ENCODE measurements at regions not wholly inside any gene's neighbourhood (a gene's known extent, or its start where the extent isn't known, plus 50 kb on each side); places are given as distances from the start of the nearest gene placed in this dataset.
"Not testable (repeated sequence)": the region's sequence is repeated elsewhere in the genome, so short reads cannot be mapped to it uniquely, and the experiment has no call there.

- no peak for DNase-seq (ENCODE audit: low read depth in 2 of 3, low spot score in 1 of 3)
Measured at GRCh38 chr4:71081192-71081591, 87.7 kb downstream of the DCK start.

- no peak for DNase-seq (ENCODE audit: low read depth in 2 of 3, low spot score in 1 of 3)
Measured at GRCh38 chr4:71093745-71094144, 100.3 kb downstream of the DCK start.

- no peak for DNase-seq (ENCODE audit: low read depth in 2 of 3, low spot score in 1 of 3)
Measured at GRCh38 chr4:71094201-71094600, 100.8 kb downstream of the DCK start.

- DNase-seq (ENCODE audit: low read depth in 2 of 3, low spot score in 1 of 3) = no peak
Measured at GRCh38 chr4:71095141-71095540, 101.7 kb downstream of the DCK start.

GRCh38 chr4:71095545-71095944 is 102.1 kb downstream of the DCK start:
- DNase-seq (ENCODE audit: low read depth in 2 of 3, low spot score in 1 of 3) = no peak

- no peak for DNase-seq (ENCODE audit: low read depth in 2 of 3, low spot score in 1 of 3)
Measured at GRCh38 chr4:71107726-71108125, 114.3 kb downstream of the DCK start.

GRCh38 chr4:71110499-71110898 is 117.0 kb downstream of the DCK start:
- no peak for DNase-seq (ENCODE audit: low read depth in 2 of 3, low spot score in 1 of 3)

- DNase-seq (ENCODE audit: low read depth in 2 of 3, low spot score in 1 of 3) = not testable (repeated sequence)
Measured at GRCh38 chr4:71111133-71111532, 117.7 kb downstream of the DCK start.

GRCh38 chr4:71113294-71113693 is 119.8 kb downstream of the DCK start:
- DNase-seq (ENCODE audit: low read depth in 2 of 3, low spot score in 1 of 3) = no peak

- DNase-seq (ENCODE audit: low read depth in 2 of 3, low spot score in 1 of 3) = no peak
Measured at GRCh38 chr4:71120831-71121524, 127.5 kb downstream of the DCK start.

GRCh38 chr4:71123951-71124350 is 130.5 kb downstream of the DCK start:
- DNase-seq (ENCODE audit: low read depth in 2 of 3, low spot score in 1 of 3) = no peak

- DNase-seq (ENCODE audit: low read depth in 2 of 3, low spot score in 1 of 3) = no peak
Measured at GRCh38 chr4:71125137-71125536, 131.7 kb downstream of the DCK start.

- DNase-seq (ENCODE audit: low read depth in 2 of 3, low spot score in 1 of 3) = no peak
Measured at GRCh38 chr4:71126719-71127118, 133.3 kb downstream of the DCK start.

GRCh38 chr4:71130827-71131603 is 137.6 kb downstream of the DCK start:
- DNase-seq (ENCODE audit: low read depth in 2 of 3, low spot score in 1 of 3) = no peak

GRCh38 chr4:71132486-71132885 is 139.0 kb downstream of the DCK start:
- no peak for DNase-seq (ENCODE audit: low read depth in 2 of 3, low spot score in 1 of 3)

- no peak for DNase-seq (ENCODE audit: low read depth in 2 of 3, low spot score in 1 of 3)
Measured at GRCh38 chr4:71133491-71133890, 140.0 kb downstream of the DCK start.

GRCh38 chr4:71136071-71136470 is 142.6 kb downstream of the DCK start:
- DNase-seq (ENCODE audit: low read depth in 2 of 3, low spot score in 1 of 3) = no peak

GRCh38 chr4:71138007-71138615 is 144.7 kb downstream of the DCK start:
- no peak for DNase-seq (ENCODE audit: low read depth in 2 of 3, low spot score in 1 of 3)

- no peak for DNase-seq (ENCODE audit: low read depth in 2 of 3, low spot score in 1 of 3)
Measured at GRCh38 chr4:71140563-71140962, 147.1 kb downstream of the DCK start.

- DNase-seq (ENCODE audit: low read depth in 2 of 3, low spot score in 1 of 3) = no peak
Measured at GRCh38 chr4:71141125-71141524, 147.7 kb downstream of the DCK start.

- no peak for DNase-seq (ENCODE audit: low read depth in 2 of 3, low spot score in 1 of 3)
Measured at GRCh38 chr4:71147261-71147660, 153.8 kb downstream of the DCK start.

- DNase-seq (ENCODE audit: low read depth in 2 of 3, low spot score in 1 of 3) = no peak
Measured at GRCh38 chr4:71148545-71148944, 155.1 kb downstream of the DCK start.

All from stimulated activated CD4-positive, alpha-beta T cell treated with anti-CD3 and anti-CD28 coated beads, Interleukin-12 subunit alpha, Interleukin-12 subunit beta, amount 100 ng/mL, for 48 hours (primary cell).